ENCODE measurements at regions not wholly inside any gene's neighbourhood (a gene's known extent, or its start where the extent isn't known, plus 50 kb on each side); places are given as distances from the start of the nearest gene placed in this dataset.
"Not testable (repeated sequence)": the region's sequence is repeated elsewhere in the genome, so short reads cannot be mapped to it uniquely, and the experiment has no call there.

GRCh38 chr2:137912371-137912770 lies 51.9 kb upstream of the HNMT start:
- no peak for DNase-seq (ENCODE audit: low read depth)
- H3K4me3 ChIP-seq (ENCODE audit: low read depth, low read length) = no peak overlapping the region
- no peak for TF ChIP-seq CTCF (IDR thresholded peaks at IDR 0.05; ENCODE audit: insufficient read depth, low read length)

GRCh38 chr2:137913169-137913568 lies 51.1 kb upstream of the HNMT start:
- no peak overlapping the region for H3K4me3 ChIP-seq (ENCODE audit: low read depth, low read length)
- no peak for DNase-seq (ENCODE audit: low read depth)
- no peak for TF ChIP-seq CTCF (IDR thresholded peaks at IDR 0.05; ENCODE audit: insufficient read depth, low read length)

- not testable (repeated sequence) for DNase-seq (ENCODE audit: low read depth); H3K4me3 ChIP-seq (ENCODE audit: low read depth, low read length)
Observed at GRCh38 chr2:137913648-137914047, 50.6 kb upstream of the HNMT start.
